HS-5 (cell line): ENCODE measurements at regions not wholly inside any gene's neighbourhood (a gene's known extent, or its start where the extent isn't known, plus 50 kb on each side); places are given as distances from the start of the nearest gene placed in this dataset.
A peak's percentile ranks its signal among the peaks of the same experiment; 100 is the strongest.

Source experiments
- DNase-seq: peaks from one replicate; pipeline ENCODE4 v3.0.0-alpha.2; 2012; ENCODE audit warnings: low read depth

DNA sequence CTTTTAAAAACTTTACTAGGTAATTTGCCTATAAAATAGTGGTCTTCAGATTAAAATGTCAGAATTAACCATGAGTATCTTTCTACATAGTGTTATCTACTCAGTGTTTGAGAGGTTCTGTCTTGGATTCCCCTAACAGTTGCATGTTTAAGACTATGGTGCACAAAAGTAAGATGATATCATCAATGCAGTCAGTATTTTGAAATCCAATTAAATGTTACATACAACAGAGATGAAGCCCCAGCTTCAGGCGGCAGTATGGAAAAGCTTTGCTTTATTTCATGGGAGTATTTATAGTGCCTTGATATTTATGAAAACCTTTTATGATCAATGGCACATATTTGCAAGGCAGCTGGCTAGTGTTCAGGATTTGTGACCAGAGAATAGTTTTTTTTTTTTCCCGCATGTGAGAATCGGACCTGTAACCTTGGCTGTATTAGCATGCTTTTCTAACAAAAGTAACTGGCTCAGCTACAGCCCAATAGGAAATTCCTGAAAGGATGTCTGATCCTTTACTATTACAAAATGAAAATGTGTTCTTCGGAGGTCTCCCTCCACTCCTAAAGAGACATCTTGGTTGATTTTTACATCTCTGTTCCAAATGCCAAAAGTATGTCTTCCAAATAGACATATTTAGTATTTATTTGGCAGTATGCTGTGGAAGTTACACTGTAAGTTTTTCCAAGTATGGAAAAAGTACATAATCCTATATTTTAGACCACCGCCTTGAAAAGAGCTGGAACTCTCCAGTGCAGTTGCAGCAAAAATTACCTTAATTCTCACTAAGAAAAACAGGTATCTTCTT, 319.3 kb upstream of the UBE2E3 start:
- DNase-seq: no peak

GRCh38 chr2:180660207-180660606, 320.2 kb upstream of the UBE2E3 start:
- DNase-seq: no peak

- peak; percentile 74 for DNase-seq
Observed at GRCh38 chr2:180657054-180657453, 323.4 kb upstream of the UBE2E3 start.

DNA sequence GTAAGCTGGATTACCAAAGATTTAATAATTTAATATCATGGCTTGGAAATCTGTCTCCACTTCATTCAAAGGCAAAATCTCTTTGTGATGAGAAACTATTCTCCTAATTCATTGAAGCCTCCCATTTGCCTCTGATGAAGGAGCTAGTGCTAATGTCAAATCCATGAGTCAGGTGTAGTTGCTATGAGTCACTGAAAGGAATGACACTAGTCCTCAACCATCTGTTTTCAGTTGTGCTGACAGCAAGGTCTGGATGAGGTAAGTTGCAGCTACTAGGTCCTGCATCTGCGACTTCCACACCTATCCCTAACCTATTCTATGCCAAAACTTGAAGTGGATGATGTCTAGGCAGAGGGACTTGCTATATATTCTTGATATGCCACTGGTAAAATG, 324.0 kb upstream of the UBE2E3 start:
- peak; percentile 88 for DNase-seq

- peak; percentile 23 for DNase-seq
Observed at GRCh38 chr2:180655842-180656454, 324.5 kb upstream of the UBE2E3 start.

GRCh38 chr2:180655393-180655792, 325.0 kb upstream of the UBE2E3 start:
- DNase-seq: no peak

- no peak for DNase-seq
Observed at GRCh38 chr2:180653481-180653880, 326.9 kb upstream of the UBE2E3 start.

- DNase-seq: no peak
Observed at GRCh38 chr2:180652794-180653193, 327.6 kb upstream of the UBE2E3 start.

DNA sequence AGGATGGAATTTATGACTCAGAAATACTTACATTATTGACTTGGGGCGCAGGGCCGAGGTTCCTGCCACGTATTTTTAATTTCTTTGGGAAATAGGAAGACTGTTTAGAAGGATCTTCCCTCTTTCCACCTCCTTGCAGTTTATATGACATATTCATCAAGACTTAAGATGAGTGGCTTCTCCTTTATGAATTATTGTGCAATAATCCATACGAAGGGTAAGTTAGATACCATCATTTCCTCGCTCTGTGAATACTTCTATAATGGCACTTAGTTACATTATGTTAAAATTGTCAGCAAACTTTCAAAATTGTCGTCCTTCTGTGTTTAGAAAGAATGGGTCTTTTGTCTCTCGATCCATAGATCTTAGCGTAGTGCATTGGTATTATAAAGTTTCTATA, 328.8 kb upstream of the UBE2E3 start:
- no peak for DNase-seq

DNA sequence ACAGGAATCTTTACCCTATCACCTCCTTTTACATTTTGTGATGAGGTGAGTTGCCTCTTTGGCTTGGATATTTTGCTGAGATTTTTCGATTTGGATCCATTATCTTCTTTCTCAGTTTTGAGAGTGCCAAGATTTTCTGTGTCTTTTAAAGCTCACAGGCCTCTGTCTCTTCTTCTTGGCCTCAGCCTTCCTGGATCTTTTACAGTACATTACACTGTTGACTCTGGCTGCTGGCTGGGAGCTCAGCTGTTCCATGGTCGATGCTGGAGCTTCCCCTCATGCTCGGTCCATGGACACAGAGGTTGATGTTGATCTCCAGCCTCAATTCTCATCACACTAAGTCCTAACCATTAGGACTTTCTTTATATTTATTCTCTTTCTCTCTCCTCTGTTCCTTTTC, 332.8 kb upstream of the UBE2E3 start:
- DNase-seq: no peak

GRCh38 chr2:180647221-180647620, 333.2 kb upstream of the UBE2E3 start:
- DNase-seq: no peak

DNA sequence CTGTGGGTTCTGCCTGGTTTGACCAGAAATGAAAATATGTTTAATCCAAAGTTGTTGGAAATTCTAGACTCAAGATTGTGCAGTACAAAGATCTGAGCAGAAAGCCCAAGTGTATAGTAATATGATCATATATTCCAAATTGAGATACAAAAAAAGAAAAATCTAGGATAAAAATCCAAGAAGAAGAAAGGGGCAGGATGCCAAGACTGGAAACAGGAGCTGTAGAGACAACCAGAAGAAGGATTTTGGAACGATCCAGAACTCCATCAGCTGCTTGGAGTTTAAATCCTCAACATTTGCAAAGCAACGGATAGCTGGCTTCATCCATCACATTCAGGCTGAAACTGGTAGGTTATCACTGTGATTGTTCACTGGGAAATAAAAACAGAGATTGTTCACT, 333.6 kb upstream of the UBE2E3 start:
- no peak for DNase-seq

DNA sequence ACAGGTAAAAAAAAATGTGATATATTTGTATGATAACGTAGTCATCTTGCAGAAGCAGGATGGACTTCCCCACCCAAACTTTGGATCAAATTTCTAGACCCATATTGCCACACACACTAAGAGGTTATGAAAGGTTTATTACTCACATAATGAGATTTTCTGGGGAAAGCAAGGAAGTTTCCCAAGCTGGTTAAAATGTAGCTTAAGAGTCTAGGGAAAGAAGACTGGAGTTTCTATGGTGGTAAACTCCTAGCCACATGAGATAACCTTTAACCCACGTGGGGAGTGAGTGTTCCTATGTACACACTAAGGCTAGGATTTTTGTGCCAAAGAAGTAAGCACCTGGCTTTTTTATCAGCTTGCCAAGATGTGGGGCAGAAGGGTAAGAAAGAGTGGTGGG, 335.7 kb upstream of the UBE2E3 start:
- peak; percentile 80 for DNase-seq

- no peak for DNase-seq
Observed at GRCh38 chr2:180630756-180631155, 349.6 kb upstream of the UBE2E3 start.

DNA sequence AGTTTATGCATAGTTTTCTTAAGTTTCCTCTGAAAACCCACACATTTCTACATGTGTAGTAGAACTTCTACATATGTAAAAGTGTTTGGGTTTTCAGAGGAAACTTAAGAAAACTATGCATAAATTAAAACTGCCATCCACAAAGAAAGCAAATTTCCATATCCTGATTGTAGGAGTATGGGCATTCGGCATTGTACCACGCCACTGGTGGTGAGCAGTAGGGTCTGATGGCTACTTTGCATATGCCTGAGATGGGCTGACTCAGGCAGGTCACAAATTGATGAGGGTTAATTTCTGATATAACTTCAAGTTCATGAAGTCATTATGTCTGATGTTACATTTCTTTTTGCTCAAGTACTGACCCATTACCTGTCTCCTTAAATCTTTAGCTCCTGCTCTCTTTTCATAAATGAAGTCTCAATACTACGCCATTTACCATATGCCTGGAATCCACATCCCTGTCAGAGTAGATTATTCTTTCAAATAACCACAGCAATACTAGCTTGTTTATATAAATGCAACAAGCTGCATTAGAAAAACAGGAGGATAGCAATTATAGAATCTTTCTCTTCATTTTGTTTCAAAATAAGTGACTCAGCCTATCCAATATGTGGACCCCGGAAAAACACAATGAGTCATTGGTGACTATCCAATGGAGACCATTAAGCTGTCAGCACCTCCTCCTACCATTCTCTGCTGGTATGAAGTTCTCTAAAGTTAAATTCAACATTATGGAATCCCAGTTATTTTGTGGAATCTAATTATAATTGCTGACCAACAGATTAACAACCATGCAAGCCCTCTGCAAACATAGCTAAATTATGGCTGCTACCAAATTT, 355.2 kb upstream of the UBE2E3 start:
- peak; percentile 97 for DNase-seq

DNA sequence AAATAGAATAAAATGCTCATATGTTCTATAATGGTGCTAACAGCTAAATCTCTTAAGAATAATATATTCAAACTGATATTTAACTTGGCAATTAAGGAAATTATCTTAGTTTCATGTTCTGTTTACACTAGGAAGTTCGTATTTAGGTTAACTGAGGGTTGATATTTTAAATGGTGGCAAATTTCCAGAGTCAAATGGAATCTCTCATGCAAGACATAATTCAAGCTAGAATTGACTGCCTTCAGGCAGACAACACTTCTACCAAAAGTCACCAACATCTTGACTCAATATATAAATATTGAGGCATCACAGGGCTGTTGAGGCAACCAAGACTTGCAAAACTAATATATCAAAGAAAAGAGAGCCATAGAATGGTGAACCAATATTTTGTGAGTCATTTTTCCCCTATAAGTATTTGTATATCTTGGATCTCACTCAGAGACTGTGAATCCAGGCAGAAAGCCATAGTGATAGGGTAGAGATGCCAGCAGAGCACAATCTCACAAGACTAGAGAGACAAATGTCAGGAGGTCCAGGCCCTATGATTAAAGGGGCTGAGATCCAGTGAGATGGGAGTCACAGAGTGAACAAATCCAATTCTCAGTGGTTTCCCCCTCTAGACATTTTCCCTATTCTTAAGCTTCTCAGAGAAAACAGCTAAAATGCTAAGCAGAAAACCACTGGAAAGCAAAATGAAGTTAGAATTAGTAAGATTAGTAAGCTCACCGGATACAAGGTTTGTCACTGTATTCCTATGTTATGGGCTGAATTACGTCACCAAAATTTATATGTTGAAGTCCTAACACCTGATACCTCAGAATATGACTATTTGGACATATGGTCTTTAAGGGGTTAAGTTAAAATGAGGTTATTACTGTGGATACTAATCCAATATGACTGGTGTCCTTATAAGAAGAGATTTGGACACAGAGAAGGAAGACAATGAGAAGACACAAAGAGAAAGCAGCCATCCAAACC, 358.2 kb upstream of the UBE2E3 start:
- DNase-seq: peak; percentile 58

- DNase-seq: no peak
Observed at GRCh38 chr2:180621366-180621765, 359.0 kb upstream of the UBE2E3 start.

DNA sequence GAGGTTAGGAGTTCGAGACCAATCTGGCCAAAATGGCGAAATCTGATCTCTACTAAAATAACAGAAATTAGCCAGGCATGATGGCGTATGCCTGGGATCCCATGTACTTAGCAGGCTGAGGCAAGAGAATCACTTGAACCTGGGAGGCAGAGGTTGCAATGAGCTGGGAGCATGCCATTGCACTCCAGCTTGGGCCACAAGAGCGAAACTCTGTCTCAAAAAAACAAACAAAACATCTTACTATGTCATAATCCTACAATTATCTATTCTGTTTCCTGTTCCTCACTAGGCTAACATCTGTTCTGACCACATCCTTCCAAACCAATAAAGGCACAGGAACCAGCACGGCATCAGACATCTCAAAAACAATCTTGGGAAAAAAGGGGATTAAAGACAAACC, 361.8 kb upstream of the UBE2E3 start:
- peak; percentile 20 for DNase-seq

GRCh38 chr2:180614776-180615175, 365.6 kb upstream of the UBE2E3 start:
- no peak for DNase-seq

GRCh38 chr2:180609626-180610340, 370.6 kb upstream of the UBE2E3 start:
- DNase-seq: no peak

DNA sequence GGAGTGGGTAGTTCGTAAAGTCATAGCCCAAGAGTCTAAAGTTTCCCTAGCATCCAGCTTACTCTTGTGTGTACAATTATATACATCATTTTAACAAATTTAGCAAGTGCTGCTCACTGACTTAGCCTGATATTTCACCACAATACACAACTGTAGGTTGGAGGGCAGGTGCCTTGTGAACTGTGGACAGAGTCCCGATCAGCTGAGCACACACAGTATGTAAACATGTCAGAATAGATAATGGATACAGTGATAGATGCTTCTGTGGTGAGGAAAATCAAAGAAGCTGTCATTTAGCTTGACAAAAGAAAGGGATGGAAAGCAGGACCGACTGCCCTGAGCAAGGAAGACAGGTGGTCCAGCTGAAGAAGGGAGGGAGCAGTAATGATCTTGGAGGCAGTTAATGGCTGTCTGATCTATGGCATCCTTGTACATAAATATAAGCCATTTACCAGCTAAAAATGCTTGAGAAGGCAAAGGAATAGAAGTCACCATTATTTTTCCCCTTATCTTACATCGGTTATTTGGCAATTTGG, 372.8 kb upstream of the UBE2E3 start:
- DNase-seq: no peak
